Mesenchymal stem cell (in vitro differentiated cells and primary cell): ENCODE measurements at regions not wholly inside any gene's neighbourhood (a gene's known extent, or its start where the extent isn't known, plus 50 kb on each side); places are given as distances from the start of the nearest gene placed in this dataset.
A peak's percentile ranks its signal among the peaks of the same experiment; 100 is the strongest.

Experiments used
- DNase-seq: peaks from one replicate; pipeline ENCODE4 v3.0.0-alpha.2; 2013
- H2AFZ ChIP-seq: one replicate; pipeline ENCODE4 v1.6.1; 2013; ENCODE audit warnings: low read depth, mild to moderate bottlenecking, control low read depth, inconsistent platforms, low read length, moderate library complexity
- H2AK5ac ChIP-seq: 2 replicates; pipeline ENCODE4 v1.6.1; 2013; ENCODE audit warnings: low read length, moderate library complexity, mild to moderate bottlenecking, inconsistent platforms; ENCODE audit not compliant: severe bottlenecking
- H2BK120ac ChIP-seq: one replicate; pipeline ENCODE4 v1.6.1; 2013; ENCODE audit warnings: low read depth, mild to moderate bottlenecking, inconsistent platforms, low read length, moderate library complexity
- H2BK12ac ChIP-seq, 2 experiments: one replicate each; pipeline ENCODE4 v1.6.1; 2013; ENCODE audit warnings: inconsistent platforms in 2 of 2, low read length in 2 of 2, mild to moderate bottlenecking in 2 of 2, moderate library complexity in 2 of 2, control low read depth in 1 of 2
- H2BK15ac ChIP-seq: one replicate; pipeline ENCODE4 v1.6.1; 2013; ENCODE audit warnings: mild to moderate bottlenecking, low read depth, inconsistent platforms; ENCODE audit not compliant: poor library complexity, severe bottlenecking
- H2BK5ac ChIP-seq: 2 replicates; pipeline ENCODE4 v1.6.1; 2013; ENCODE audit warnings: low read depth, mild to moderate bottlenecking, low read length, control low read depth, inconsistent platforms; ENCODE audit not compliant: poor library complexity, severe bottlenecking
- H3K14ac ChIP-seq, 2 experiments: one replicate each; pipeline ENCODE4 v1.6.1; 2013; ENCODE audit warnings: inconsistent platforms in 2 of 2, low read length in 2 of 2, control low read depth in 1 of 2, mild to moderate bottlenecking in 1 of 2, moderate library complexity in 1 of 2
- H3K18ac ChIP-seq, 2 experiments: one replicate each; pipeline ENCODE4 v1.6.1; 2013; ENCODE audit warnings: inconsistent platforms in 2 of 2, low read length in 2 of 2, control low read depth in 1 of 2, low read depth in 1 of 2, mild to moderate bottlenecking in 1 of 2
- H3K23ac ChIP-seq, 2 experiments: one replicate each; pipeline ENCODE4 v1.6.1; 2013; ENCODE audit warnings: inconsistent platforms in 2 of 2, low read length in 2 of 2, mild to moderate bottlenecking in 2 of 2, moderate library complexity in 2 of 2, control low read depth in 1 of 2
- H3K27ac ChIP-seq: 2 replicates; pipeline ENCODE4 v1.5.1; 2013; ENCODE audit warnings: mild to moderate bottlenecking, moderate library complexity, low read length, control low read depth, inconsistent platforms; ENCODE audit not compliant: poor library complexity, severe bottlenecking
- H3K27me3 ChIP-seq, 2 experiments: 2 replicates each; pipeline versions ENCODE4 v1.6.1 to v1.7.0; 2013; ENCODE audit warnings: low read length in 2 of 2, mild to moderate bottlenecking in 2 of 2, moderate library complexity in 2 of 2, control low read depth in 1 of 2, inconsistent platforms in 1 of 2; ENCODE audit not compliant: control insufficient read depth in 1 of 2, insufficient read depth in 1 of 2
- H3K36me3 ChIP-seq, 2 experiments: 2 replicates each; pipeline versions ENCODE4 v1.6.1 to v1.7.0; 2013; ENCODE audit warnings: low read length in 2 of 2, control low read depth in 1 of 2, inconsistent platforms in 1 of 2, low read depth in 1 of 2, mild to moderate bottlenecking in 1 of 2; ENCODE audit not compliant: insufficient read depth in 2 of 2, control insufficient read depth in 1 of 2
- H3K4ac ChIP-seq, 2 experiments: one replicate each; pipeline ENCODE4 v1.6.1; 2013; ENCODE audit warnings: inconsistent platforms in 2 of 2, low read length in 2 of 2, mild to moderate bottlenecking in 2 of 2, moderate library complexity in 2 of 2, control low read depth in 1 of 2, low read depth in 1 of 2
- H3K4me1 ChIP-seq: 2 replicates; pipeline ENCODE4 v1.6.1; 2013; ENCODE audit warnings: low read depth, low read length, control low read depth; ENCODE audit not compliant: control insufficient read depth, insufficient read depth
- H3K4me2 ChIP-seq: 2 replicates; pipeline ENCODE4 v1.6.1; 2013; ENCODE audit warnings: low read length, mild to moderate bottlenecking, inconsistent platforms; ENCODE audit not compliant: poor library complexity, severe bottlenecking
- H3K4me3 ChIP-seq, 2 experiments: 2 replicates each; pipeline versions ENCODE4 v1.5.1 to v1.7.0; 2013; ENCODE audit warnings: low read length in 2 of 2, mild to moderate bottlenecking in 2 of 2, control low read depth in 1 of 2, low read depth in 1 of 2; ENCODE audit not compliant: insufficient read depth in 1 of 2
- H3K79me1 ChIP-seq: replicated peaks from 2 replicates; pipeline ENCODE4 v1.6.1; 2013; ENCODE audit warnings: mild to moderate bottlenecking, control low read depth, low read length, inconsistent platforms; ENCODE audit not compliant: poor library complexity, severe bottlenecking
- H3K9ac ChIP-seq: 2 replicates; pipeline ENCODE4 v1.7.0; 2013; ENCODE audit warnings: mild to moderate bottlenecking, low read length, moderate library complexity
- H3K9me3 ChIP-seq: 2 replicates; pipeline ENCODE4 v1.7.0; 2013; ENCODE audit warnings: mild to moderate bottlenecking, low read length; ENCODE audit not compliant: control insufficient read depth
- H4K8ac ChIP-seq: one replicate; pipeline ENCODE4 v1.6.1; 2013; ENCODE audit warnings: inconsistent platforms, mild to moderate bottlenecking, low read length, moderate library complexity
- H4K91ac ChIP-seq: one replicate; pipeline ENCODE4 v1.6.1; 2013; ENCODE audit warnings: mild to moderate bottlenecking, low read length, inconsistent platforms
- WGBS: methylation state at CpG from one replicate; pipeline ENCODE4 v1.1.7; 2013; ENCODE audit warnings: mixed read lengths; 5-methylcytosine and 5-hydroxymethylcytosine counted together

- no peak overlapping the region for H2BK15ac ChIP-seq
- WGBS = 80% methylated on average over 6 of the region's 7 CpGs
- H3K23ac ChIP-seq = no peak overlapping the region
- H2AFZ ChIP-seq = no peak overlapping the region
- no peaks in the 10 kb centered on the region for H3K9me3 ChIP-seq
- no peak overlapping the region for H2BK5ac ChIP-seq
- no peaks in the 10 kb centered on the region for H3K4me1 ChIP-seq
- no peaks in the 10 kb centered on the region for H3K79me1 ChIP-seq
- peaks cover 17 to 43% of the 10 kb centered on the region in 2 experiments for H3K27me3 ChIP-seq
- DNase-seq = no peak
- no peak overlapping the region for H2BK12ac ChIP-seq
- no peak overlapping the region for H2BK120ac ChIP-seq
- no peak overlapping the region for H3K27ac ChIP-seq
- no peak overlapping the region for H2AK5ac ChIP-seq
- no peak overlapping the region for H4K8ac ChIP-seq
- no peak overlapping the region for H3K9ac ChIP-seq
- no peak overlapping the region for H3K4me2 ChIP-seq
- H3K4ac ChIP-seq = no peak overlapping the region
- H3K14ac ChIP-seq = no peak overlapping the region
- H3K18ac ChIP-seq = no peak overlapping the region
- H3K36me3 ChIP-seq = no peaks in the 10 kb centered on the region
- H3K4me3 ChIP-seq = no peak overlapping the region
- no peak overlapping the region for H4K91ac ChIP-seq
These were observed 69.2 kb downstream of the PDCL3 start for GRCh38 chr2:100632037-100632436.

GRCh38 chr2:100632759-100633158 lies 70.0 kb downstream of the PDCL3 start:
- Histone ChIP-seq H3K4me3 (no peak overlapping the region), H3K4me2 (no peak overlapping the region), H3K4me1 (no peaks in the 10 kb centered on the region), H3K14ac (no peak overlapping the region), H2AFZ (no peak overlapping the region), H4K8ac (no peak overlapping the region), H2AK5ac (no peak overlapping the region), H3K27ac (no peak overlapping the region), H3K4ac (no peak overlapping the region), H3K9ac (no peak overlapping the region), H2BK120ac (no peak overlapping the region), H4K91ac (no peak overlapping the region), H3K23ac (no peak overlapping the region), H3K79me1 (no peaks in the 10 kb centered on the region), H2BK15ac (no peak overlapping the region), H2BK5ac (no peak overlapping the region), H3K9me3 (no peaks in the 10 kb centered on the region), H3K36me3 (no peaks in the 10 kb centered on the region), H2BK12ac (no peak overlapping the region), H3K27me3 (peaks cover 18 to 40% of the 10 kb centered on the region in 2 experiments), H3K18ac (no peak overlapping the region)
- 75% methylated on average over 4 of the region's 4 CpGs for WGBS
- DNase-seq = no peak

GRCh38 chr2:100639588-100640390 lies 77.0 kb downstream of the PDCL3 start:
- no peak for DNase-seq
- Histone ChIP-seq H3K4me2 (no peak overlapping the region), H3K79me1 (no peaks in the 10 kb centered on the region), H2BK120ac (no peak overlapping the region), H2BK12ac (no peak overlapping the region), H3K36me3 (no peaks in the 10 kb centered on the region), H2BK5ac (no peak overlapping the region), H4K91ac (no peak overlapping the region), H3K4me1 (no peaks in the 10 kb centered on the region), H3K9ac (no peak overlapping the region), H3K9me3 (peaks cover 3% of the 10 kb centered on the region), H2AFZ (no peak overlapping the region), H3K27ac (no peak overlapping the region), H3K27me3 (peaks cover 31 to 57% of the 10 kb centered on the region in 2 experiments), H3K18ac (no peak overlapping the region), H3K4me3 (no peak overlapping the region), H2AK5ac (no peak overlapping the region), H4K8ac (no peak overlapping the region), H3K14ac (no peak overlapping the region), H3K23ac (no peak overlapping the region), H3K4ac (no peak overlapping the region), H2BK15ac (no peak overlapping the region)
- 69% methylated on average over 14 of the region's 14 CpGs for WGBS

- Histone ChIP-seq H3K14ac (peak overlapping the region in 1 of 2 experiments; percentile 11), H3K27ac (no peak overlapping the region), H2BK12ac (no peak overlapping the region), H3K9me3 (peaks cover 4% of the 10 kb centered on the region), H2BK15ac (no peak overlapping the region), H3K4ac (no peak overlapping the region), H3K79me1 (no peaks in the 10 kb centered on the region), H2BK5ac (no peak overlapping the region), H3K4me2 (no peak overlapping the region), H4K91ac (no peak overlapping the region), H3K4me3 (no peak overlapping the region), H2AFZ (no peak overlapping the region), H2AK5ac (no peak overlapping the region), H3K9ac (no peak overlapping the region), H3K23ac (peak overlapping the region in 1 of 2 experiments; percentile 6), H3K27me3 (peaks cover 31 to 57% of the 10 kb centered on the region in 2 experiments), H4K8ac (no peak overlapping the region), H3K36me3 (no peaks in the 10 kb centered on the region), H2BK120ac (no peak overlapping the region), H3K18ac (no peak overlapping the region), H3K4me1 (no peaks in the 10 kb centered on the region)
- WGBS = 76% methylated on average over 16 of the region's 21 CpGs
- DNase-seq = no peak
These were observed 77.8 kb downstream of the PDCL3 start for GRCh38 chr2:100640431-100641124.
